ENCODE measurements at regions not wholly inside any gene's neighbourhood (a gene's known extent, or its start where the extent isn't known, plus 50 kb on each side); places are given as distances from the start of the nearest gene placed in this dataset.

GRCh38 chr6:119673741-119674140 lies 324.2 kb upstream of the MAN1A1 start:
- no peaks in the 10 kb centered on the region for H3K36me3 ChIP-seq (replicated peaks in 1 of 2; ENCODE audit: control insufficient read depth in 1 of 2, insufficient read depth in 2 of 2, low read length in 2 of 2)
- H3K9ac ChIP-seq (ENCODE audit: insufficient read depth, low read depth, low read length), result no peak overlapping the region
- no peaks in the 10 kb centered on the region for H4K20me1 ChIP-seq (ENCODE audit: insufficient read depth, low read length)
- DNase-seq (ENCODE audit: low spot score), result no peak
- in situ Hi-C loops (cut with HindIII; ENCODE audit: extremely low pct_ligation_motif_present, low pct_unique_long_range_greater_than_20kb), result no loop called here
- ChIA-PET CTCF (ENCODE audit: low intra/inter-chr PET ratio, low total read pairs) (no interaction called here), POLR2A (no interaction called here)
- TF ChIP-seq ZMAT5 (CRISPR knock-in tag; IDR thresholded peaks at IDR 0.05; ENCODE audit: borderline replicate concordance, low read depth), result no peak
- TF ChIP-seq ZSCAN9 (CRISPR knock-in tag; IDR thresholded peaks at IDR 0.05; ENCODE audit: borderline replicate concordance), result no peak
- TF ChIP-seq MZF1 (CRISPR knock-in tag; IDR thresholded peaks at IDR 0.05; ENCODE audit: borderline replicate concordance), result no peak
- TF ChIP-seq ZNF878 (CRISPR knock-in tag; IDR thresholded peaks at IDR 0.05), result no peak
- TF ChIP-seq ZNF766 (CRISPR knock-in tag; IDR thresholded peaks at IDR 0.05; ENCODE audit: borderline replicate concordance), result no peak
- TF ChIP-seq PREB (CRISPR knock-in tag; IDR thresholded peaks at IDR 0.05), result no peak
- TF ChIP-seq ZNF615 (CRISPR knock-in tag; IDR thresholded peaks at IDR 0.05; ENCODE audit: borderline replicate concordance), result no peak
- TF ChIP-seq ZNF644 (CRISPR knock-in tag; IDR thresholded peaks at IDR 0.05; ENCODE audit: low read depth), result no peak
- TF ChIP-seq ZNF83 (CRISPR knock-in tag; IDR thresholded peaks at IDR 0.05; ENCODE audit: borderline replicate concordance), result no peak
- no peak for TF ChIP-seq SMARCC2 (IDR thresholded peaks at IDR 0.05)
- TF ChIP-seq ZNF337 (CRISPR knock-in tag; IDR thresholded peaks at IDR 0.05; ENCODE audit: borderline replicate concordance, low read depth), result no peak
- no peak for TF ChIP-seq ATRX (CRISPR knock-in tag; IDR thresholded peaks at IDR 0.05; ENCODE audit: borderline replicate concordance)
- no peak for TF ChIP-seq BCL6 (CRISPR knock-in tag; IDR thresholded peaks at IDR 0.05)
- no peak for TF ChIP-seq ZNF362 (CRISPR knock-in tag; IDR thresholded peaks at IDR 0.05; ENCODE audit: borderline replicate concordance)
- TF ChIP-seq GPN1 (CRISPR knock-in tag; IDR thresholded peaks at IDR 0.05; ENCODE audit: borderline replicate concordance), result no peak
- TF ChIP-seq RFXAP (CRISPR knock-in tag; IDR thresholded peaks at IDR 0.05; ENCODE audit: borderline replicate concordance), result no peak
- no peak for TF ChIP-seq ZNF331 (CRISPR knock-in tag; IDR thresholded peaks at IDR 0.05)
- no peak for TF ChIP-seq KLF12 (CRISPR knock-in tag; IDR thresholded peaks at IDR 0.05; ENCODE audit: borderline replicate concordance)
- no TSS peak for BruUV-seq (replicated peaks)
- H2AFZ ChIP-seq (ENCODE audit: low read length), result no peak overlapping the region
- H3K4me2 ChIP-seq (ENCODE audit: low read depth, low read length), result no peak overlapping the region
- no peak for ATAC-seq
- no peak for FAIRE-seq
- no peaks in the 10 kb centered on the region for H3K27me3 ChIP-seq (ENCODE audit: control insufficient read depth in 1 of 2, insufficient read depth in 2 of 2, low read length in 2 of 2)
- intact Hi-C loops (cut with micrococcal nuclease; ENCODE audit: unreplicated experiment), result no loop called here
- H3K9me3 ChIP-seq (ENCODE audit: low read length), result no peaks in the 10 kb centered on the region
- no peaks in the 10 kb centered on the region for H3K79me2 ChIP-seq (ENCODE audit: insufficient read depth, low read length)
- no peaks in the 10 kb centered on the region for H3K4me1 ChIP-seq (ENCODE audit: insufficient read depth, low read length)
- no peak overlapping the region for H3K27ac ChIP-seq (ENCODE audit: extremely low read length, insufficient read depth, low read length)
- no peak overlapping the region for H3K4me3 ChIP-seq (replicated peaks in 1 of 3; ENCODE audit: insufficient read depth in 1 of 3, low read depth in 2 of 3, low read length in 3 of 3)
